ENCODE measurements at regions not wholly inside any gene's neighbourhood (a gene's known extent, or its start where the extent isn't known, plus 50 kb on each side); places are given as distances from the start of the nearest gene placed in this dataset.

DNA sequence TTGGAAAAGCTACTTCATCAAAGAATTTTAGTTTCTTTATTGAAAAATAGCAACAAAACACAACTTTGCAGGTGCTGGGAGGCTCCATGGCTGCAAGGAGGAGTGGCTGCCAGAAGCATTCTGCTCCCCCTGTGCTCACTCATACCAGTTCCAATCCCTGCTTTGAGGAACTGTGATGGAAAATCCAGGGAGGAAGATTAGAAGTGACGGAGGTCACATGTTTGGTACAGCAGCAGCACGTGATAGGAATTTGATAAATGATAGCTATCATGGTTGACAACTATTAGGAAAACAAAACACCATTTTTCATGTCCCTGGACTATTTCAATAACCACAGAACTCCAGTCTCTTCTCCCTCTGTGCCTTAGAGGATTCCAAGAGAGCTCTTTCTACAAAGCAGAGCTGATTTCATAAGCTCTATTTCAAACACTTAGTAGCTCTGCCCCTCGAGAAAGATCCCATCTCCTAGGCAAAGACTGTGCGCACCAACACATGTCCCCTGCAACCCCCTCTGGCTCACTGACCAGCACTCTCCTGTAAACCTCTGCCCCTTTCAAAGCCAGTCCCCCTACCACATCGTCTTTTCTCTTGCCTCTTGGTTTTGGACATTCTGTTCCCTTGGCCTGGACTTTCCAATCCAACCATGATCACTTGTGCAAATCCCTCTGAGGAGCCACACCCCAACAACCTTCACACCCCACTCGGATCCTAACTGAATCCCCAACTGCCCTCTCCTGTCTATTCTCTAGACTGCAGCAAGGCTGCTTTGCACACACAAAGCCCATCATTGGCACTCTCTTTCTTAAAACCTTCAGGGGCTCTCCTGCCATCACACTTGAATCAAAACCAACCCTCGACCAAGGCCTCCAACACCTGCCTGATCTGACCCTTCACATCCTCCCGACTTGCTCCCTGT lies 352.4 kb upstream of the PKDCC start:
- no peak for DNase-seq (ENCODE audit: low read depth)

DNA sequence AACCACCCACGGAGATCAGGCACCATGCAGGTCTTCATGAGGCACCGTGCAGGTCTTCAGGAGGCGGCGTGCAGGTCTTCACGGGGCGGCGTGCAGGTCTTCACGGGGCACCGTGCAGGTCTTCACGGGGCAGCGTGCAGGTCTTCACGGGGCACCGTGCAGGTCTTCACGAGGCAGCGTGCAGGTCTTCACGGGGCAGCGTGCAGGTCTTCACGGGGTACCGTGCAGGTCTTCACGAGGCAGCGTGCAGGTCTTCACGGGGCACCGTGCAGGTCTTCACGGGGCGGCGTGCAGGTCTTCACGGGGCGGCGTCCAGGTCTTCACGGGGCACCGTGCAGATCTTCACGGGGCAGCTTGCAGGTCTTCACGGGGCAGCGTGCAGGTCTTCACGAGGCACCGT lies 350.4 kb upstream of the PKDCC start:
- no peak for DNase-seq (ENCODE audit: low read depth)

GRCh38 chr2:41698678-41699422 lies 349.0 kb upstream of the PKDCC start:
- no peak for DNase-seq (ENCODE audit: low read depth)

- no peak for DNase-seq (ENCODE audit: low read depth)
Observed at GRCh38 chr2:41701231-41701630, 346.6 kb upstream of the PKDCC start.

DNA sequence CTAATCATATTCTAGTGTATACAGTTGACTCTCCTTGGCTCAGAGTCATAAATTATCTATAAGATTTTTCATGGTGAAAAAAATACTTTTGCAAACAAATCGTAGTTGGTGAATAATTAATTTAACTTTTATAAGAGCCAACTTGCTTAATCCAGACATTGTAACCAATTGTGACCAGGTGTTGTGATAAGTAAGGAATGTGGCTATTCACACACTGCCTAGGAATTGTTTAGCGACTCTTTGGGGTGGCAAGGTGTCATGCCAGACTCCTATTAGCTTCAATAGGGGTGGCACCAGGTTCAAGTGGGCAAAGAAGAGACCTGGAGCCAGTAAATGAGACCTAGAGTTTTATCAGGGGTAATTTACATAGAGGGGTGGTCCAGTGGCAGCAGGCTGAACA lies 344.7 kb upstream of the PKDCC start:
- no peak for DNase-seq (ENCODE audit: low read depth)

GRCh38 chr2:41705634-41706033 lies 342.2 kb upstream of the PKDCC start:
- no peak for DNase-seq (ENCODE audit: low read depth)

DNA sequence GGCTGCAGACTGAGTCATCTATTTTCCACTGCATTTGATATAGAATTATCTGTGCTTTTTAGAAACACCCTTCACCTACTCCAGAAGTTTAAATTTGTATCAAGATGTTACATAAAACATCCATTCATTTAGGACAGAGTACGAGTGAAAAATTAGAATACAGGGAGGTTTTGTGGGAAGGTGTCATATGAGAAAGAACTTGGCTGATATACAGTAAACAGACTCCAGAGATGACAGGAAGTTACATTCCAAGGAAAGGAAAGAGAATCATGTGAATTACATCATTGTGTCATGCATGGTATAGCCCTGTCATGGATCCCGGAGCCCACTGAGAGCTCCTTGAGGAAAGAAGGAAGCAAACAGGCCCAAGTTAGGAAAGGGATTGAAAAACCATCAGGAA lies 341.5 kb upstream of the PKDCC start:
- DNase-seq (ENCODE audit: low read depth), result no peak

DNA sequence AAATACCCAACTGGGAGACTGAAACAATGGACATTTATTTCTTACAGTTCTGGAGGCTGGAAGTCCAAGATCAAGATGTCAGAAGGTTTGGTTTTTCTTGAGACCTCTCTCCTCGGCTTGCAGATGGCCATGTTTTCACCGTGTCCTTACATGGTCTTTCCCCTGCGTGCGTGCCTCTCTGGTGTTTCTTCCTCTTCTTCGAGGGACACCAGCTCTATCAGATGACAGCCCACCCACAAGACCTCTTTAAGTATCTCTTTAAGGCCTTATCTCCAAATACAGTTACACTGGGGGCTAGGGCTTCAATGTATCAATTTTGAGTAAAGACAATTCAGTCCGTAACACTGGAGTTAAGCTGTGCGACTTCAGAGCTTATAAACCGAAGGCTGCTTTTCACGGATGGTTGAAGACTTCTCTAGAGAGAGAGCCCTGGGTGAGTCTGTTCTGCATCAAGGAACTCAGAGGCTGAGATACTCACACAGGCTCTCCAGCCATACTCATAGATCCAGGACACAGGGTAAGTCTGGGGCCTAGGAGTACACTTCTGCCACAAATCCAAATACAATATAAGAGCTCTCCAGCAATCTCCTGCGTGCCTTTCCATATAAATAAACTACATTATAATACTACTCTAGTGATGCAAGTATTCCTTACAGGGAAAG lies 339.9 kb upstream of the PKDCC start:
- no peak for DNase-seq (ENCODE audit: low read depth)

- no peak for DNase-seq (ENCODE audit: low read depth)
Observed at GRCh38 chr2:41709702-41710599, 337.9 kb upstream of the PKDCC start.

DNA sequence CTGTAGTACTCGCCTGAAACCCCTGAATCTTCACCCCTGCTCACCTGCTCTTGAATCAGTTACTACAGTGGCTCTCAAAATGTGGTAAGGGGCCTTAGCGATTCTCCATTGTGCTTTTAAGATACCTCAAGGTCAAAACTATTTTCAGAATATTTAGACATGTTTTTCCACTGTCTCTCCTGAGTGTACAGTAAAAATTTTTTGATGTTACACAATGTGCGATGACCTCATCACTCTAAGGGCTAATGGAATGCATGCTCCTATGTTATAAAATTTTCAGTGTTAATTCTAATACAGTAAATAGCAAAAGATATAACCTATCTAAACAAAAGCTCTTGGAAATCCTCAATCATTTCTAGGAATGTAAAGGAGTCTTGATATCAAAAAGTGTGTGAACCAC lies 336.9 kb upstream of the PKDCC start:
- DNase-seq (ENCODE audit: low read depth), result no peak

GRCh38 chr2:41711736-41712135 lies 336.1 kb upstream of the PKDCC start:
- no peak for DNase-seq (ENCODE audit: low read depth)

GRCh38 chr2:41716497-41716896 lies 331.3 kb upstream of the PKDCC start:
- no peak for DNase-seq (ENCODE audit: low read depth)

GRCh38 chr2:41717839-41718238 lies 330.0 kb upstream of the PKDCC start:
- DNase-seq (ENCODE audit: low read depth), result no peak

DNA sequence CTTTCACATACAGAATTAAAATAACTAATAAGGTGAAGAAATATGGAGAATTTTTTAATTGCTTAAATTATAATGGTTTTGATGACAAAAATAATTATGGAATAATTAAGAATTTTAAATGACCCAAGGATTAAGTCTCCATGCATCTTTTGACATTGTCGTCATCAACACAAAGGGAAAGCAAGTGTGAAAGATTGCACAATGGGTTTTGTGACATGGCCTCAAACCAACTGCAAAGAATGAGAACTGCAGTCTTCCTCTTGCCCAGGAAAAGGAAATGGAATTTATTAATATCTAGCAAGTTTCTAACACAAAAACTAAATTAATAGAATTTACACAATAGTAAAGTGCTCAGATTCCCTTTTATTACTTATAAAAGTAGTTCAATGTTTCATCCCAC lies 329.1 kb upstream of the PKDCC start:
- DNase-seq (ENCODE audit: low read depth), result no peak

GRCh38 chr2:41719756-41720155 lies 328.1 kb upstream of the PKDCC start:
- DNase-seq (ENCODE audit: low read depth), result no peak

- no peak for DNase-seq (ENCODE audit: low read depth)
Observed at GRCh38 chr2:41720331-41721251, 327.2 kb upstream of the PKDCC start.

GRCh38 chr2:41722668-41723369 lies 325.0 kb upstream of the PKDCC start:
- no peak for DNase-seq (ENCODE audit: low read depth)

DNA sequence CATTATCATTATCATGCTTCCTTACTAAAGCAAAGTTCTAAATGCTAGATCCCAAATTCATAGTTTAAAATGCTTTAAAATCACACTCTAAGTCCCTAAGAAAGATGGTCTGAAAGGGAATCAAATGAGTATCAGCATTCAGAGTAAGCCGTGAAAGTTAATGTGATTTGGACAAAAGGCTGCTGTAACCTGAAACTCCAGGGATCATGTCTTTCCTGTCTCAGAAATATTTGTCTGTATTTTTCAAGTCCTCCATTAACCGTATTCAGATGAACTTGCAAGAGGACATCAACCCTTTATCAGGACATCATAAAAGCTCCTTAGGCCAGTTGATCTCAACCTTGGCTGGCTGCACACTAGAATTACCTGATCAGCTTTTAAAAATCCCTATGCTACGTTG lies 324.3 kb upstream of the PKDCC start:
- DNase-seq (ENCODE audit: low read depth), result no peak

DNA sequence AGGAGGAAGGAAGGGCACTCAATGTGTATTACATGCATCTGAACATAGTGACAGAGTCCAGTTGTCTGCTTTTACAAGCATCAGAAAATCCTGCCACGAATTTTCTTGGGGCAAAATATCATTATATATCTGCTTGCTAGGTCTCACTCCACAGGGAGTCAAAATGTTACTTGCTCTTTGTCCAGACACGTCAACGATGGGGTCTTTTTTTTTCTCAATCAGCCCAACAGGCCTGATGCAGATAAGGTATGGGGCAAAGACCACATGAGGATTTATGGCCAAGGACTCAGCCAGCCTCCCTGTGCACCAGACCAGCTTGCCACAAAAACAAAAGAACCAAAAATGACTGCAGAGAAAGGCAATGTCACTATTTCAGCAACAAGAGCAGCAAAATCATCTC lies 323.4 kb upstream of the PKDCC start:
- DNase-seq (ENCODE audit: low read depth), result no peak

DNA sequence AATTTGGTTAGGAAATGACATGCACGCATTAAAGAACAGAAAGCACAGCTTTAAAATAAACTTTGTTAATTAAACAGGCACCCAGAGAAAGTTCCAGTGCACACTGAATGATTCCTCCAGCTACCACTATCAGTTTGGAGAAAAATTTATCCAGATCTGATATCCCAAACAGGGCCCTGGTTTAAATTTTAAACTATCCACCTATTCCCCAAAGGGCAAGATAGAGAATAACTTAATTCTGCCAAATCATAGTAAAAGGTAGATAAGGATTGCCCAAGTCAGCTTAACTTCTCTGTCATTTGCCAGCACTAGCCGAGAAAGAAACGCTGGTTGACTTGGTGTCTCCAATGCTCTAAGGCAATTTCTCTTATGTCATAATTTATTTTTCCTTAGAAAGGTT lies 321.9 kb upstream of the PKDCC start:
- no peak for DNase-seq (ENCODE audit: low read depth)

Data from stimulated activated CD8-positive, alpha-beta memory T cell treated with anti-CD3 and anti-CD28 coated beads, Interleukin-7, amount 100 ng/mL, for 24 hours (primary cell).